AG04450 (cell line): ENCODE measurements at regions not wholly inside any gene's neighbourhood (a gene's known extent, or its start where the extent isn't known, plus 50 kb on each side); places are given as distances from the start of the nearest gene placed in this dataset.
A peak's percentile ranks its signal among the peaks of the same experiment; 100 is the strongest.

ENCODE experiments used
- CTCF ChIA-PET: fragments of 300-600, 350-600 bp; formaldehyde crosslinking; extraction: SDS; loops from one replicate; lab custom pipeline; 2022; ENCODE audit warnings: antibody characterized with exemption, inconsistent platforms; lab: Charles Lee
- POLR2A ChIA-PET: fragments of 350-600 bp; formaldehyde crosslinking; extraction: SDS; loops from one replicate; lab custom pipeline; 2021; ENCODE audit warnings: antibody characterized with exemption, inconsistent platforms; lab: Yijun Ruan, JAX
- DNase-seq: peaks from one replicate; pipeline ENCODE4 v3.0.0-alpha.2; 2011; ENCODE audit warnings: low read depth, low spot score
- H3K27ac ChIP-seq: one replicate; pipeline ENCODE4 v1.5.1; 2012; ENCODE audit warnings: low read depth, low read length, control low read depth
- H3K27me3 ChIP-seq: one replicate; pipeline ENCODE4 v1.6.0; 2012; ENCODE audit warnings: low read length; ENCODE audit not compliant: control insufficient read depth, insufficient read depth
- H3K4me3 ChIP-seq: 2 replicates; pipeline ENCODE4 v1.5.1; 2011; ENCODE audit warnings: mild to moderate bottlenecking, low read depth, low read length, control low read depth
- H3K9me3 ChIP-seq: 2 replicates; pipeline ENCODE4 v1.5.1; 2012; ENCODE audit warnings: low read length; ENCODE audit not compliant: control insufficient read depth, insufficient read depth
- TF ChIP-seq, protein P1 (sequence below): IDR thresholded peaks from 2 replicates; pipeline ENCODE4 v1.5.1; 2011; ENCODE audit warnings: low read depth, low read length, control low read depth, inconsistent platforms

DNA sequence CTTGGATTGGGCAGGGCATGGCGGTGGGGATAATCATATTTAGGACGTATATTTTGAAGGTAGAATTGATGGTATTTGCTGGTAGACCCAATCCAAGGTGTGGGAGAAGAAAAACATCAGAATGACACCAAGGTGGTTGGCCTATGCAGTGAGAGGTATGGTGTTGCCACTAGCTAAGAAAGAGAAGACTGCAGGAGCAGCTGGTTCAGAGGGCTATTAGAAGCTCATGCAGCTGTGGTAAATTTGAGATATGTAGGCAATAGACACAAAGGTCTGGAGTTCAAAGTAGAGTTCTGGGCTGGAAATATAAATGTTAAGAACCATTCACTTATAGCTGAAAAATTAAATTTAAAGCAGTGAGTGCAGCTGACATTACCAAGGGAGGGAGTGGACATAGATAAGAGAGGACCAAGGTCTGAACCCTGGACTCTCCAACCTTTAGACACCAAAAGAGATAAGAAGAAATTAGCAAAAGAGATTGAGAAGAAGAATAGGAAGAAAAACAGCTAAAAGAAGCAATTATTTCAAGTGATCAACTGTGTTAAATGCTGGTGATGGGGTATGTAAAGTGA lies 74.7 kb upstream of the FAM169A start:
- TF ChIP-seq, protein P1, sequence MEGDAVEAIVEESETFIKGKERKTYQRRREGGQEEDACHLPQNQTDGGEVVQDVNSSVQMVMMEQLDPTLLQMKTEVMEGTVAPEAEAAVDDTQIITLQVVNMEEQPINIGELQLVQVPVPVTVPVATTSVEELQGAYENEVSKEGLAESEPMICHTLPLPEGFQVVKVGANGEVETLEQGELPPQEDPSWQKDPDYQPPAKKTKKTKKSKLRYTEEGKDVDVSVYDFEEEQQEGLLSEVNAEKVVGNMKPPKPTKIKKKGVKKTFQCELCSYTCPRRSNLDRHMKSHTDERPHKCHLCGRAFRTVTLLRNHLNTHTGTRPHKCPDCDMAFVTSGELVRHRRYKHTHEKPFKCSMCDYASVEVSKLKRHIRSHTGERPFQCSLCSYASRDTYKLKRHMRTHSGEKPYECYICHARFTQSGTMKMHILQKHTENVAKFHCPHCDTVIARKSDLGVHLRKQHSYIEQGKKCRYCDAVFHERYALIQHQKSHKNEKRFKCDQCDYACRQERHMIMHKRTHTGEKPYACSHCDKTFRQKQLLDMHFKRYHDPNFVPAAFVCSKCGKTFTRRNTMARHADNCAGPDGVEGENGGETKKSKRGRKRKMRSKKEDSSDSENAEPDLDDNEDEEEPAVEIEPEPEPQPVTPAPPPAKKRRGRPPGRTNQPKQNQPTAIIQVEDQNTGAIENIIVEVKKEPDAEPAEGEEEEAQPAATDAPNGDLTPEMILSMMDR, result no peak
- Histone ChIP-seq H3K27ac (no peak overlapping the region), H3K27me3 (no peaks in the 10 kb centered on the region), H3K9me3 (no peaks in the 10 kb centered on the region), H3K4me3 (no peak overlapping the region)
- DNase-seq, result no peak
- CTCF ChIA-PET, result no interaction called here
- POLR2A ChIA-PET, result no interaction called here

DNA sequence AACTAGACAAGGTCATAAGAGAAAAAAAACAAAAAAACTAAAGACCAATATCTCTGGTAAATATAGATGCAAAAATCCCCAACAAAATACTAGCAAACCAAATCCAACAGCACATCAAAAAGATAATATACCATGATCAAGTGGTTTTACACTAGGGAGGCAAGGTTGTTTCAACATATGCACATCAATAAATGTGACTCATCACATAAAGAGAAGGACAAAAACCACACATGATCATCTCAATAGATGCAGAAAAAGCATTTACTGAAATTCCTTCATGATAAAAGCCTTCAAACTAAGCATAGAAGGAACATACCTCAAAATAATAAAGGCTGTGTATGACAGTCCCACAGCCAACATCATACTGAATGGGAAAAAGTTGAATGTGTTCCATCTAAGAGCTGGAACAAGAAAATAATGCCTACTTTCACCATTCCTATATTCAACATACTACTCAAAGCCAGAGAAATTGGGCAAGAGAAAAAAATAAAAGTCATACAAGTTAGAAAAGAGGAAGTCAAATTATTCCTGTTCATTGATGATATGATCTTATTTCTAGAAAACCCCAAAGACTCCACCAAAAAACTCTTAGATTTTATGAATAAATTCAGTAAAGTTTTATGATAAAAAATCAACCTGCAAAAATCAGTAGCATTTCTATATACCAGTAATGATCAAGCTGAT lies 72.2 kb upstream of the FAM169A start:
- CTCF ChIA-PET, result interaction anchor here (0.6 kb wide), 1 partner anchor 135 kb away, joined by 7 read pairs; no protein-coding TSS in a partner anchor
- Histone ChIP-seq H3K9me3 (no peaks in the 10 kb centered on the region), H3K4me3 (no peak overlapping the region), H3K27me3 (no peaks in the 10 kb centered on the region), H3K27ac (no peak overlapping the region)
- POLR2A ChIA-PET, result no interaction called here
- TF ChIP-seq, protein P1, result no peak
- DNase-seq, result no peak

DNA sequence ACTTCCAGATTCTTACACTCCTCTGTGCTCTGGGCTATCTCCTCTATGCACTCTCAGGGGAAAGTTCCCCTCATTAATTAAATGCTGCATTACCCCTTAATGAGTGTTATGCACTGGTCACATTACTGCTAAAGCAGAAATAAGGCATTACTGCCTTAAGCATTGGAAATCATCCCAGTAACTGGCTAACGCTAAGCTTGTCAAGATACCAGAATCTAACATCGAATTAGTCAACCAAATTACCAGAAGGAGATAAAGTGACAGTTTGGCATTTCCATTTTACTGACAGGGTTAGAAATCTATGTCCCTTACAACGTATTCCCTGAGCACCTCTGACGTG lies 69.5 kb upstream of the FAM169A start:
- Histone ChIP-seq H3K27me3 (no peaks in the 10 kb centered on the region), H3K4me3 (no peak overlapping the region), H3K9me3 (no peaks in the 10 kb centered on the region), H3K27ac (no peak overlapping the region)
- TF ChIP-seq, protein P1, result no peak
- ChIA-PET POLR2A (no interaction called here), CTCF (interaction anchor here (1.6 to 2.0 kb wide), 2 partner anchors 10 to 17 kb away, joined by 8 to 10 read pairs; no protein-coding TSS in a partner anchor)
- DNase-seq, result no peak

DNA sequence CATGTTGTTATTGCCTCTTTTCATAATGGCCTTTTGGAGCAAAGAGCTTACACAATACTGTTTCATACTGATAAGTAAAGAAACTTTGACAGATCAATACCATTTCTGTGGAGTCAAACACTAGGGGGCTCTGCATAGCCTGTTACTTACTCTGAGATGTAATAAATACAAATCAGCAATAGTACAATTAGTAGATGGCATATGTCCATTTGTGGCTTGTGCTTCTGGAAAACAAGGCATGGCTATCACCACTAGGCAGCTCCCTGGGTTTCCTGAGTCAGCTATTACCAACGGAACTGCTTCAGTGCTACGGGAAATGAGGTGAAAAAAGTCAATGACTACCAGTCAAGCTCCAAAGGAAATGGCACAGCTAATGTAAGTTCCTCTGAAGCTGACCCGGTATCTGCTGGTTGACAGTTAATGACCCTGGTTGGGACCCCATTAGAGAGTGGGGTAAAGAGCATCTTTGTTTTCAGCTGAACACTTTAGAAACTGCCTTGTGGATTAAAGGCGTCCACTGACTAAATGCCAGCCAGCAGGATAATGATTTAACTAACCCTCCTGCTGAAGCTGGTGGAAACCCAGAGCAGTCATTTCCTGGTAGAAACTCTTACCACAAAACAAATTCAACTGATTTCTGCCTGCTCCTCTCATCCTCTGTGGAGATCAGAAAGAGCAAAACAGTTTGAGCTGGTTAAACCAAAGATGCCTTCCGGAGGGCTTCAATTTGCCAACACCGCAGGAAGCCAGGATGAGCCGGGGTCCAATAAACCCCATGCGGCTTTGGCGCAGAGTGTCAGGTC lies 69.0 kb upstream of the FAM169A start:
- DNase-seq, result no peak
- TF ChIP-seq, protein P1, result peak; percentile 37
- H3K4me3 ChIP-seq, result no peak overlapping the region
- no peak overlapping the region for H3K27ac ChIP-seq
- ChIA-PET CTCF (interaction anchor here (0.6 to 2.0 kb wide), 5 partner anchors 10 to 162 kb away, joined by 3 to 10 read pairs (median 7); no protein-coding TSS in a partner anchor), POLR2A (interaction anchor here (0.6 kb wide), 1 partner anchor 10 kb away, joined by 5 read pairs; no protein-coding TSS in a partner anchor)
- H3K27me3 ChIP-seq, result no peaks in the 10 kb centered on the region
- no peaks in the 10 kb centered on the region for H3K9me3 ChIP-seq
